HG03135 (cell line): ENCODE measurements at regions not wholly inside any gene's neighbourhood (a gene's known extent, or its start where the extent isn't known, plus 50 kb on each side); places are given as distances from the start of the nearest gene placed in this dataset.

ENCODE experiments used
- ATAC-seq: cut with Tn5 transposase; IDR thresholded peaks from one replicate; pipeline ENCODE4 v1.9.1; 2021; ENCODE audit warnings: mild to moderate bottlenecking, moderate library complexity; ENCODE audit not compliant: unreplicated experiment

DNA sequence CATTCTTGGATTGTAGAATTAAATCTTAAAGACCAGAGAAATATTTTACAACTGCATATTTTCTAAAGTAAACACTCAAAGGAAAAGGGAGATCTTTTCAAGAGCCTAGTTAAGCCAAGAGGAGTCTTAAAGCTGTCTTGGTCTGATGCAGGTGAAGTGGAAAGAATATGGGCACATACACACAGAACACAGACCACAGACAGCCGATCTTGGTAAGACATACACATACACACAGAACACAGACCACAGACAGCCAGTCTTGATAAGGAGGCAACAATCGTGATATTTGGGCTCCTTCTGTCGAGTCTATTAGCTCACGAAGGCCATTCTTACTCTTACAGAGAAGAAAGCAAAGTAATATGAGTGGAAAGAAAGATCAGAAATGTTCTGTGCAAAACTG is 1153.9 kb upstream of the TMPRSS15 start:
- ATAC-seq, result no peak

DNA sequence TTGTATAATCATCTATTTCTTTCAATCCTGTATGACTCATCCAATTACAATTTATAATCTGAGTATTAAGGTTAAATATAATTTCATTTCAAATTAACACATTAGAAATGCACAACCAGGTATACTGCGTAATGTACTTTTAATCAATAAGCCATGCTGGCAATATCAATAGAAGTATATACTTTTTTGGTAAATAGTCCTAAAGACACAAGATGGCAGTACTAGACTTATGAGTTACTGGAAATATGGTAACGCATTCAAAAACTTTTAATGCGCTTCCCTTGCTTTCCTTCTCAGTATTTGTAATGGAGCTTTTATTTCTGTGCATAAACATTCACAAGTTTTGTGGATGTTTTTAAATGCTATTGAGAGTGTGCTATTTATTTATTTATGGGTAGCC is 1162.0 kb upstream of the TMPRSS15 start:
- ATAC-seq, result no peak

DNA sequence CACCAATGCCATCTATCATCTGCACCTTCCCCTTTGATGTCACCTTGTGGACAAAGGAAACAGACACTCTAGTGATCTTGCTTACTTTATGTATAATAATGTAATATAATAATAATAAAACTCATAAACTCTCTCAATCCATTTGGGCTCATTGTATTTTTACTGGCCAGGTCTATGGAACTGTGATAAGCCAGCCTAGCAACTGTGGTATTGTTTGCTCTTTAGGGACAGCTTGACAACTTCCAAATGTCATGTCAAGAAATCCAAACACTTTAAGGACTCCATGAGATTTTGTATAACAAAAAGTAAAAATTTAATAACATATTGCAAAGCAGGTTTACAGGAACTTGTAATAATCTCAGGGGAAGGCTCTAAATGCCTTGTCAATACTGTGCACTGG is 1163.4 kb upstream of the TMPRSS15 start:
- ATAC-seq, result no peak

DNA sequence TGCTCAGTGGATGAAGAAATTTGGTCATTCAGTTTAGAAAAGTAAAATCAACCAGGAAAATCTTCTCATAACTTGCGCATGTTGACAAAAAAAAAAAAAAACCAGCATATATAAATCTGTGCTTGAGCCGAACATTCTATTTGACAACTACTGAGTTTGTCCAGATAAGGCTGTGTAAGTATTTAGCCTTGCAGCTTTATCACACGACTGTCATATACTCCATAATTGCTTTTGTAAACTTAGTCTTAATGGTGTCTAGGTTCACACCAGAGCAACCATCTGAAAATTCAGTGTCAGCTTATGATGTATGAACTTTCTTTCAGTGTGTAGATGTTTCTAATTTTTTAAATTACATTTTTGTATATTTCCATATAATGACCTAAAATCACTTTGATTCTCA is 1173.8 kb upstream of the TMPRSS15 start:
- ATAC-seq, result no peak

DNA sequence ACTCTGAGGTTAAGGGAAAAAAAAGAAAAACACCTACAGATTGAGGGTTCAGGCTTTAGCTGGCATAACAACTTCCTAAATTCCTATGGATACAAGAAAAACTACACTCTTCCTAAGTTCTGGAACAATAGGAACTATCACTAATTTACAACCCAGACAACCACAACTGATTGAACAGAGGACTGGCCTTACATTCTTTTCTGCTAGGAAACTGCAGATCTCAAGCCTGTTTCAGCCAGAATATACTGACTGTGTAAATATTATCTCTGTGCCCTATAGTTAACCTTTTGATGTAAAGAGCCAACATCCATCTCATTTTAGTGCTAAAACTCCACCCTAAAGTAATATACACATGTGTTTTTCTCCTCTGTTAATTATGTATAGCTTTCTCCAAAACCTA is 1186.5 kb upstream of the TMPRSS15 start:
- ATAC-seq, result no peak

DNA sequence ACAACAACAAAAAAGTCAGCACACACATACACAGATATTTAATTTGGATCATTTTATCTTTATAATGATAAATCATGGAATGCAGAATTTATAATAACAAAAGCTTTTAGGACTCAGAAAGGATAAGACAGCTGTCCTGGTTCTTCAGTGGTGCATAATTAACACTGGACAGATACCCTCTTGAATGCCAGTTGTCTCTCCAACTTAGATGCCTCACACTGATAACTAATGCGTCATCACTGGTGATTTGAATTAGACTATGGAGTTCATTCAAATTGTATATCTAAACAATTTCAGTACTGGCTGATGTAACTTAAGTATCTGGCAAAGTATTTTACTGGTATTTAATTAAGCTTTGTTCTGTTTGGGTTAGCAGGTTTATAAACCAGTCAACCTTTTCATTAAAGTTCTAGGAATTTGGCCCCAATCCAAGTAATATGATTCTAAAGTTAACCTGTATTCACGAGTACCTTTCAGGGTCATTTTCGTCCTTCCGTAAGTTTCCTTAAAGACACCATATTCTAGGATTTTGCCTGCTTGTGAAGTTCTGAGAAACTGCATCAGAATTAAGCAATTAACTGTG is 1199.5 kb upstream of the TMPRSS15 start:
- no peak for ATAC-seq

DNA sequence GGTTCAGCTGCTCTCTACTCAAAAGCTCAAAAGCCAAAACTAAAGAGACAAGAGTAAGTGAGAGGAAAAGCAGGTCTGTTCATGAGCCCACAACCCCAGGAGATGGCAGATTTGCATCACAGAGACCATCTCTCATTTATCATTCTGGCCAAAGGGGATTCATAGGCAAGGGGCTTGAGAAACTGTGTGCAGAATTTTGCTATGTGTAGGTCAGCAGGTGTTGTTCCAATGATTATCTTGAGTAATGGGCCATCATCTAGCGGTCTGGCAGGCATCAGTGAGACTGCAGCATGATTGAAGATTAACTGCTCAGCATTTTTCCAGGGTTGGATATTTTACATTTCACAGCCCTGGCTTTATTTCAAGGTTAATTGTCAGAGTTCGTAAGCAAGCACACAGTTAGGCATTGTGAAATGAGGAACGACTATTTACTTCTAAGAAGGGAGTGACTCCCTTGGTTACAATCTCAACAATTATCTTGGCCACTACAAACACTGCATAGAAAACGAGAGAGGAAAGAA is 1204.6 kb upstream of the TMPRSS15 start:
- no peak for ATAC-seq

DNA sequence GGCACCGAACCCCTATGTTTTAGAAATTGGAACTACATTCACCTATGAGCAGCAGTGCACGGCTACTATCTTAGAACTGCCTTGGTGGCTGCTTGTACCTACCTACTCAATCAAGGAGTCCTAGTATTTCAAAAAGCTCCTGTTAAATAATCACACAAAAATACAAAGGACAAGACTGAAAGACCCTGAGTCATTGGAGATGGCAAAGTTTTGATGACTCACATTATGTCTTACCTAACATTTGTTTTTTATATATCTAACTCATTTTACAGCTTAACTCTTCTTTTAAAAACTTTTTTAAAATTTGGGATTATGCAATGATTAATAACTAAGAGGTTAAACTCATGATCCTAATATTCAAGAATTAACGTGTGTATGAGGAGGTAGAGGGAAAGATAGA is 1206.0 kb upstream of the TMPRSS15 start:
- ATAC-seq, result no peak

DNA sequence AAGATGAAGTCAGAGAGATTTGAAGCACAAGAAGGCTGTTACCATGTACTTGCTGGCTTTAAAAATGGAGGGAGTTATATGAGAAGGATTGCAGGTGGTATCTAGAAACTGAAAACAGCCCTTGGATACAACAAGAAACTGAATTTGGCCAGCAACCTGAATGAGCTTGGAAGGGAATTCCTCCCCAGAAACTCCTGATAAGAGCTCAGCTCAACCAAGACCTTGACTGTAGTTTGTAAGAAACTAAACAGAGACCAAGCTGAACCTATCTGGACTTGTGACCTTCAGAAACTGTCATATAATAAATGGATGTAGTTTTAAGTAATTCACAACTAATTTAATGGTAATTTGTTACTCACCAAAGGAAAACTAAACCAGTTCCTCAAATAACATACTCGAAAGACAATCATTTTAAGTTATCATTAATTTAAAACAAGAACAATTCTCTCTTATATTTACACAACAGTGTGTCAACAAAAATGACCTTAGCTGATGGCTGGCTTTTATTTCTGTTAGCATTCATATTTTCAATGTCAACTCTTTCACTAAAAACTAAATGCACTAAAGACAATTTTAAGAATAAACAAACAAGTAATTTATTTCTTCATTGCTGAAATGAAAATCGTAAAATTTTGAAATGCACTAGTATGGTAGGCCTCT is 1218.4 kb upstream of the TMPRSS15 start:
- ATAC-seq, result no peak

DNA sequence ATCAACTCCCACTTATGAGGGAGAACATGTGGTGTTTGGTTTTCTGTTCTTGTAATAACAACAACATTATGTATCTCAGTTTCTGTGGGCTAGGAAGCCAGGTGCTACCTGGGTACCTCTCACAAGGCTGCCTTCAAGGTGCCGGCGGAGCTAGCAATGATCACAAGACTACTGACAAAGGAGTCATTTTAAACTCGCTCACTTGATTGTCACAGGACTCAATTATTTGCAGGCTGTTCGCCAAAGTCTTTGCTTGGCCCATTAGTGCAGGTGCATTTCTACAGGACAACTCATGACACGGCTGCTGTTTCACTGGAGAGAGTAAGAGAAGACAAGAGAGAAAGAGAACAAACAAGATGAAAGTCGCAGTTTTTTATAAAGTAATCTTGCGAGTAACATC is 1237.4 kb upstream of the TMPRSS15 start:
- ATAC-seq, result no peak

DNA sequence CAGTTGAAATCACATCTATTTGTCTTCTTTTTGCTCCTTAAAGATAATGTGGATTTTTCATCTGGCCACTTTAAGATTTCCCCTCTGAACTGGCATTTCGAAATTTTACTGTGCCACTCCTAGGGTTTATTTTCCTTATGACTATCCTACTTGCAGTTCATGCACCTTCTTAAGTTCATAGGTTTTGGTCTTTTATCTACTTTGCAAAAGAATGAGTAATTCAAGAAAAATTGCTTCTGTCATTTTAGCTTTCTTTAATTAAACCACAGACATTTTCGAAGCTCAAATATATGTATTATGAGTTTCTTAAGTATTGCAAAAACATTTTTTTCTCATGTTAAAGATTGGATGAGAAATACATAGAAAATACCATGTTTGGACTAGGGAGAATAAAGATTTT is 1244.8 kb upstream of the TMPRSS15 start:
- ATAC-seq, result no peak

DNA sequence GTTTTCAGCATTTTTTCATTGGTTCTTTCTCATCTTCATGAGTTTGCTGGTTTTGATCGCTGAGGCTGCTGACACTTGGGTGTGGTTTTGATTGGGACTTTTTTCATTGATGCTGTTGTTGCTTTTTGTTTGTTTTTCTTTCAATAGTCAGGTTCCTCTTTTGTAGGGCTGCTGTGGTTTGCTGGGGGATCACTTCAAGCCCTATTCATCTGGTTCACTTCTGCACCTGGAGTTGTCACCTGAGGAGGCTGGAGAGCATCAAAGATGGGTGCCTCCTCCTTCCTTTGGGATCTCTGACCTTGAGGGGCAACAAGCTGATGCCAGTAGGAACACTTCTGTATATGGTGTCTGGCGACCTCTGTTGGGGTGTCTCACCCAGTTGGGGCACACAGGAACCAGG is 1279.9 kb upstream of the TMPRSS15 start:
- no peak for ATAC-seq

DNA sequence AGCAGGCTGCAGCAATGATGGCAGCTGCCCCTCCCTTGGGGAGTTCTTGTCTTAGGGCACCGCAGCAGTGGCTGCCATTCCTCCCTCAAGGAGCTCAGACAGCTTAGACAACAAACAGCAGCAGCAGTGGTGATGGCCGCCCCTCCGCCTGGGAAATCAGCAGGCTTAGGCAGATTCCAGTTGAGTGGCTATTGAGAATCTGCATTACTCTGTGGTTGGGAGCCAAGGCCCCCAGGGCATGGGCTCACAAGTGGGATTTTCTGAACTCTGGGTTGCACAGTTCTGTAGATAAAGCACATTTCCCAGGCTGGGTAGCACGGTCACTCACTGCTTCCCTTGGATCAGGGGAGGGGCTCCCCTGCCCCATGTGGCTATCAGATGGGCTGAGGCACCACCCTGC is 1280.7 kb upstream of the TMPRSS15 start:
- ATAC-seq, result no peak

DNA sequence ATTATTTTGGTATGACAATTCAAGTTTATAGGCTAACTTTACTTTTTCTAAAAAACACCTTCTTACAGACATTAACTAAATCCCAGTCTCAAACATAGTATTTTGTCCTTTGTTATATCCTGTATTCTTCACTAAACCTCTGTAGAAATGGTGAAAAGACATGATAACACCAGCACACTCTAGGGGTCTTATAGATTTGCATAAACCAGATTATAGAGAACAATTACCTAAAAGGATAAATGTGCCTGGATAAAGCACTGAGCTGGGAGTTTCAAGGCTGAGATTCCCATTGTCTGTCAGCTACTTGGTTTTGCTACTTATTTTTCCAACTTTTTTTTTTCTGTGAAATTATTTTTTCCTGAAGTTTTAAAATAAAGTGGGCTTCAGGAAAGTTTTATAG is 1288.6 kb upstream of the TMPRSS15 start:
- no peak for ATAC-seq

DNA sequence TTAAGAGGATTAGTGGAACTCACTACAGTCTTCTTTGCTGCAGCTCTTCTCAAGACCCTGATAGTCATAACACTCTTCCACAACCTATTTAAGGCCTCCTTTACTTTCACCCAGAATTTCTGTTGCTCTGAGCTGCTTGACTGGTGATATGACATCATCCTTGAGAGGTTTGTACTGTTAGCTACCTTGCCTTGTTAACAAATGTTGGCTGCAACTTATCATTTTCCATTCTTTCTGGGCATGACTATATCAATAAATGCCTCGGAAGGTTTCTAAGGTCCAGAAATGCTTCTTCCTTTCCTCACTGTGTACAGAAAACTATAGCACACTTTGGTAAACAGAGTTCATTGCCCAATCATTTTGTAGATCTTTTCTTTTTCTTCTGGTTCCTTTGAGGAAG is 1292.2 kb upstream of the TMPRSS15 start:
- ATAC-seq, result no peak

DNA sequence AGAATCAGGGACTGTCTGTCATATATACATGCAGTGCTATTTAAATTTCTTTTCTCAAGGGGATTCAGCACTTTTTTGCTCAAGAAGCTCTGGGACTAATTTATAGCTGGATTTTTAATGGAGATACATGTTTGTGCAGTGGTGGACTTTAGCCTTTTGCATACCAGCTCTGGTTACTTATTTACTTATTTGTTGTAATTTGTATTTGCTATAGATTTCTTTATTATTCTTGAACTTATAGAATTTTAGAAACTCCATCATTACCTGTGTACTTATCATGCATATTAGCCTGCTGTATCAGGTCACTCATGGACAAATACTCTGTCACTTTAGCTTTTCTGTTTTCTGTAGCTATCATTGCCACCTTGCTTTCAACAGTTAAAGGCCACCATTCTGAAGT is 1296.9 kb upstream of the TMPRSS15 start:
- ATAC-seq, result no peak

DNA sequence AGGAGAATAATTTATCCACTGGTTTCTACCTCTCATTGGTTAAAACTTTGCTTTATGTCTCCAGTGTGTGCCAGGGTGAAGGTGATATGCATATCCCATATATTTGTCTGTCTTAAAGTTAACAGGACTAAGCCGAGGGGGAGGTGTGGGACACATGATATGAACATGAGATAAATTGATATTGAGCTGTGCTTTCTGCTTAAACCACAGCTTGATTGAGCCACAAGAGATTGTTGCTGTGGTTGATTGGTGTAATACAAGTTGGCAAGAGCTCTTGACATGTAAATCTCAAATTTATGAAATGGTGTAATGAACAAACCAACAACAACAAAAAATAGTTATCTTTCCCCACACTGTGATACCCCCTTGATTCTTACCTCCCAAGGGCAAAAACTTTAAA is 1295.5 kb upstream of the NCAM2 start:
- ATAC-seq, result no peak

DNA sequence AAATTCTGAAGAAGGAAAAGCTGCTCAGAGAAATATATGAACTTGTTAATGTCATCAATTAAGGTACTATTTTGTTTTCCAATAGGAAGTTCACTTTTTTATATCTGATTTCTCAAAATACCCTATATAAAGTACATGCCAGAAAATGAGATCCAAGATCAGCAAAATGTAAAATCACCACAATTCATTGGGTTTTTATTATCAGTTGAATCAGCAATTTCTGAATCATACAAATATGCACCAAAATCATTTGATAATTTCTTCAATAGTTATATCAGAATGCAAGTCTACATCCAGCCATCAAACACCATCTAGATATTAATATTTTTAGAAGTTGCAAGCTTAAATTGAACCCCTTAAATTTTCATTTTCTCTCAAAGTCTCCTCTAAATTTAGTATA is 1293.4 kb upstream of the NCAM2 start:
- no peak for ATAC-seq

DNA sequence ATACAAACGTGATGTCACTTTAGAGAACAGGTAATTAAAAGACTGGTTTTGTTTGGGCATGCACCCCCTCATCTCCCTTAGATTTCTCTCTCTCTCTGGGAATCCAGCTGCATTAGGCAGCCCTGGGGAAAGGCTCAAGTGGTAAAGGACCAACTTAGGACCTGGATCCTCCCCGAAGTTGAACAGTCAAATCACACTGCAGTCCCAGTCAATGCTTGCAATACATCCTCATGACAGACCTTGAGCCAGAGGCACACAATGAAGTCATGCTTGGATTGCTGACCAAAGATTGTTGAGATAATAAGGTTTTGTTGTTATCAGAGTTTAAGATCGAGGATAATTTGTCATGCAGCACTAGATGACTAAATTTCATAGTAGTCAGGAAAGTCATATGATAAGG is 1285.8 kb upstream of the NCAM2 start:
- no peak for ATAC-seq

DNA sequence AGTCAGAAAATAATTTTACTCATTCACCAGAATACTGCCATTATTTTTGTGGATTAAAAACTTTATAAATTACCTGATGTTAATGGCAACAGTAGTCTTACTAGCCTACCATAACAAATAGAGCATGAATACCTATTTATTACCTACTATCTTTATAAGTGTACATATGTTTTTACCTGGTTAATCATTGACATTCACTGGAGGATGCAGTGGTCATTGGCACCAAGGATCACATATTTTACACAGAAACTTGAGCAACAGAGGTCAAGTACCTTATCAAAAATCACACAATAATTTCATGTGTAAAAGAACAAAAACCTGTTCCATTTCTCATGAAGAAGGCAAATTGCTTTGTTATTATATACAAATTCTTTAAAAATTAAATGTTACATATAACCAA is 1284.9 kb upstream of the NCAM2 start:
- ATAC-seq, result no peak

DNA sequence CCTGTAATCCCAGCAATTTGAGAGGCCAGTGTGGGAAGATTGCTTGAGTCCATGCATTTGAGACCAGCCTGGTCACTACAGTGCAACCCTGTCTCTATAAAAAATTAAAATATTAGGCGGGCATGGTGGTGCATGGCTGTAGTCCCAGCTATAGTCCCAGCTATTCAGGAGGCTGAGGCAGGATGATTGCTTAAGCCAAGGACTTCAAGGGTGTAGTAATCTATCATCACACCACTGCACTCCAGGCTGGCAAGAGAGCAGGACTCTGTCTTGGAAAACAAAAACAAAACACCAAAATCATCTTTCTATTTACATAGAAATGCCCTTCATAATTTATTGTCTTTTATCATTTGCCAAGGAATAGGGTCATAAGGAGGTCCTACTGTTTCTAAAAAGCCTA is 1274.1 kb upstream of the NCAM2 start:
- no peak for ATAC-seq

DNA sequence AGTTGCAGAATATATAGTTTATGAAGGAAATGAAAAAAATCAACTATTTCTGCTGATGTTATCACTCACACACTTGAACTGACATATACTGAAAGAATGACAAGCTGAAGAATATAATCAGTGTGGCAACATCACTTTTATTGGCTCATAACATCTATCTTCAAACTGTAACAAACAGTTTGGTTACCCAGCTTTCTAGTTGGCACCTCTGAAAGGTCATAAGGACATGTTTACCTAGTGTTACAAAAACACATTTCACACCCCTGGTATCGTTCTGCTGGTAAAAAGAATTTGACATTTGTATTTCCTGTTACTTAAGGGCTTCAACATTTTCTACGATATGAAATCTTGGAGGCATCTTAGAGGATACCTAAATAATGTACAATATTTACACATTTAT is 1267.0 kb upstream of the NCAM2 start:
- no peak for ATAC-seq

DNA sequence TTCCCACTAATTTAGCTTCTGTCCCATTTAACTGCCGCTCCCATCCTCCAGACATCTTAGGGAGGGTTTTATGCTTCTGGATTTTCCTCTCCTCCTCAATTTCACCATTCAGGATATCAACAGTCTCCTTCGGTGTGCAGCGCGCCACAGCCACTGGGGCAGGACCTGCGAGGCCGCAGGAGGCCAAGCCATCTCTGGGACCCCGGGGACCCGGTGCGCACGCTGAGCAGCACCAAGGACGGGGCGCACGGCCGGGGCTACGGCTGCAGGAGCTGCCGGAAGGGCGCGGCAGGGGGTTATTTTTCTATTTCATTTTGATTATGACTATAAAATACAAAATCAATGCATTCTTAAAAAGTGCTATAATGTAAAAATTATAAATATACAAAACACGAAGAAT is 1238.4 kb upstream of the NCAM2 start:
- ATAC-seq, result no peak
